HepG2 (cell line): ENCODE measurements at regions not wholly inside any gene's neighbourhood (a gene's known extent, or its start where the extent isn't known, plus 50 kb on each side); places are given as distances from the start of the nearest gene placed in this dataset.

Experiments
- ATAC-seq: fragments of 200-7000 bp; cut with Tn5 transposase; 3 replicates; pipeline ENCODE4 v1.9.1; 2020; ENCODE audit warnings: mild to moderate bottlenecking, moderate library complexity
- BruUV-seq: library from RNA; stranded (reverse); fragments of 400-500 nt; replicated peaks from 2 replicates; lab custom pipeline; 2021; lab: Mats Ljungman, UMichigan
- CTCF ChIA-PET: fragments of 300-600 bp; formaldehyde crosslinking; extraction: SDS; loops from one replicate; lab custom pipeline; 2021; ENCODE audit warnings: low total read pairs, inconsistent platforms, low intra/inter-chr PET ratio; lab: Yijun Ruan, JAX
- POLR2A ChIA-PET: fragments of 350-600 bp; sonication (Branson Sonifier 250); formaldehyde crosslinking; loops from one replicate; lab custom pipeline; 2020; ENCODE audit warnings: antibody characterized with exemption, inconsistent platforms; lab: Yijun Ruan, JAX
- DNase-seq: peaks from one replicate; pipeline ENCODE4 v3.0.0-alpha.2; 2015; ENCODE audit warnings: low spot score
- FAIRE-seq: peaks from 3 replicates; lab custom pipeline; 2011; peaks lifted over from hg19 to GRCh38; lab: Jason Lieb, UNC
- H2AFZ ChIP-seq: one replicate; pipeline ENCODE4 v1.6.1; 2011; ENCODE audit warnings: low read length, inconsistent platforms
- H3K27ac ChIP-seq: fragments of 300-600 bp; 3 replicates; pipeline ENCODE4 v1.8.0; 2011; ENCODE audit warnings: mixed run types, mild to moderate bottlenecking, mixed read lengths, low read length, inconsistent platforms; ENCODE audit not compliant: insufficient read depth; ENCODE audit errors: extremely low read length
- H3K27me3 ChIP-seq, 2 experiments: fragments of 200-600 bp in 1 of 2; 2 replicates in 1 of 2; 3 replicates in 1 of 2; pipeline versions ENCODE4 v1.6.0 to v1.8.0; 2011; ENCODE audit warnings: low read length in 2 of 2, mild to moderate bottlenecking in 2 of 2, moderate library complexity in 2 of 2, inconsistent platforms in 1 of 2; ENCODE audit not compliant: insufficient read depth in 2 of 2, control insufficient read depth in 1 of 2
- H3K36me3 ChIP-seq, 2 experiments: fragments of 200-600 bp in 1 of 2; replicated peaks in 1 of 2; 2 replicates in 1 of 2; 3 replicates in 1 of 2; pipeline versions ENCODE4 v1.5.1 to v1.8.0; 2011; ENCODE audit warnings: low read length in 2 of 2, inconsistent platforms in 1 of 2; ENCODE audit not compliant: insufficient read depth in 2 of 2, control insufficient read depth in 1 of 2
- H3K4me1 ChIP-seq: 2 replicates; pipeline ENCODE4 v1.5.1; 2012; ENCODE audit warnings: low read length, inconsistent platforms; ENCODE audit not compliant: insufficient read depth
- H3K4me2 ChIP-seq: 2 replicates; pipeline ENCODE4 v1.6.0; 2011; ENCODE audit warnings: low read depth, low read length, inconsistent platforms
- H3K4me3 ChIP-seq, 3 experiments: fragments of 200-600 bp in 1 of 3; sonication (generic), shearing (Covaris generic) in 1 of 3; replicated peaks in 1 of 3; 2 replicates each; pipeline ENCODE4 v1.5.1; 2011 to 2016; ENCODE audit warnings: low read length in 3 of 3, inconsistent platforms in 2 of 3, low read depth in 2 of 3, mild to moderate bottlenecking in 2 of 3, control low read depth in 1 of 3, mixed read lengths in 1 of 3; ENCODE audit not compliant: insufficient read depth in 1 of 3
- H3K79me2 ChIP-seq: one replicate; pipeline ENCODE4 v1.6.1; 2011; ENCODE audit warnings: low read length, inconsistent platforms; ENCODE audit not compliant: insufficient read depth
- H3K9ac ChIP-seq: 2 replicates; pipeline ENCODE4 v1.6.0; 2011; ENCODE audit warnings: mild to moderate bottlenecking, low read depth, low read length, inconsistent platforms; ENCODE audit not compliant: insufficient read depth
- H3K9me3 ChIP-seq: 2 replicates; pipeline ENCODE4 v1.5.1; 2012; ENCODE audit warnings: mild to moderate bottlenecking, low read length
- H4K20me1 ChIP-seq: 2 replicates; pipeline ENCODE4 v1.6.0; 2011; ENCODE audit warnings: inconsistent platforms, mild to moderate bottlenecking, low read length, moderate library complexity; ENCODE audit not compliant: insufficient read depth
- DMAP1 ChIP-seq: IDR thresholded peaks from 2 replicates; pipeline ENCODE4 v1.6.1; 2016
- FUBP1 ChIP-seq: sonication (generic); formaldehyde crosslinking; IDR thresholded peaks from 2 replicates; pipeline ENCODE4 v1.5.1; 2020; ENCODE audit warnings: missing genetic modification reagents, mild to moderate bottlenecking, borderline replicate concordance
- PHF21A ChIP-seq: sonication (generic); formaldehyde crosslinking; IDR thresholded peaks from 2 replicates; pipeline ENCODE4 v1.5.0; 2020; ENCODE audit warnings: mild to moderate bottlenecking, missing genetic modification reagents
- POGK ChIP-seq: sonication (generic); formaldehyde crosslinking; conservative IDR thresholded peaks from 2 replicates; pipeline ENCODE4 v1.8.0; 2022; ENCODE audit warnings: mild to moderate bottlenecking, moderate library complexity, missing genetic modification reagents
- REXO4 ChIP-seq: sonication (generic); formaldehyde crosslinking; IDR thresholded peaks from 2 replicates; pipeline ENCODE4 v1.8.0; 2022; ENCODE audit warnings: missing genetic modification reagents, mild to moderate bottlenecking, borderline replicate concordance
- SMAD9 ChIP-seq: sonication (generic); formaldehyde crosslinking; IDR thresholded peaks from 2 replicates; pipeline ENCODE4 v1.5.1; 2020; ENCODE audit warnings: mild to moderate bottlenecking, missing genetic modification reagents
- THAP8 ChIP-seq: sonication (generic); formaldehyde crosslinking; IDR thresholded peaks from 2 replicates; pipeline ENCODE4 v1.5.1; 2020; ENCODE audit warnings: missing genetic modification reagents, mild to moderate bottlenecking, borderline replicate concordance
- TRIM22 ChIP-seq: fragments of 450-650 bp; IDR thresholded peaks from 2 replicates; pipeline ENCODE4 v1.6.1; 2017
- ZFYVE20 ChIP-seq: sonication (generic); formaldehyde crosslinking; IDR thresholded peaks from 2 replicates; pipeline ENCODE4 v1.8.0; 2023; ENCODE audit warnings: low read depth, mild to moderate bottlenecking, moderate library complexity, missing genetic modification reagents, borderline replicate concordance
- ZNF335 ChIP-seq: sonication (generic); formaldehyde crosslinking; IDR thresholded peaks from 2 replicates; pipeline ENCODE4 v1.4.0; 2020; ENCODE audit warnings: missing genetic modification reagents
- ZNF616 ChIP-seq: sonication (generic); formaldehyde crosslinking; IDR thresholded peaks from 2 replicates; pipeline ENCODE4 v1.5.0; 2020; ENCODE audit warnings: low read depth, mild to moderate bottlenecking, missing genetic modification reagents
- ZNF644 ChIP-seq: IDR thresholded peaks from 2 replicates; pipeline ENCODE4 v1.6.1; 2016; ENCODE audit warnings: low read depth
- ZNF777 ChIP-seq: sonication (generic); formaldehyde crosslinking; IDR thresholded peaks from 2 replicates; pipeline ENCODE4 v1.4.0; 2020; ENCODE audit warnings: missing genetic modification reagents
- ZNF816 ChIP-seq: sonication (generic); formaldehyde crosslinking; IDR thresholded peaks from 2 replicates; pipeline ENCODE4 v1.8.0; 2022; ENCODE audit warnings: missing genetic modification reagents, mild to moderate bottlenecking, borderline replicate concordance
- WGBS: methylation state at CpG from one replicate; pipeline ENCODE4 v1.1.6; 2017; ENCODE audit warnings: low lambda C conversion rate; 5-methylcytosine and 5-hydroxymethylcytosine counted together
- in situ Hi-C: cut with HindIII; loops from 2 replicates; pipeline ENCODE4 v1.10.0; 2017; ENCODE audit warnings: low pct_unique_long_range_greater_than_20kb; ENCODE audit not compliant: extremely low pct_ligation_motif_present
- intact Hi-C: fragments of 100-400 bp; cut with micrococcal nuclease; formaldehyde crosslinking; loops from one replicate; pipeline ENCODE4 v1.10.0; 2022; ENCODE audit not compliant: unreplicated experiment

- FAIRE-seq, result no peak
- H3K9me3 ChIP-seq, result no peaks in the 10 kb centered on the region
- in situ Hi-C loops, result no loop called here
- ATAC-seq, result no peak
- H3K27ac ChIP-seq, result no peak overlapping the region
- H3K36me3 ChIP-seq, result no peaks in the 10 kb centered on the region
- no peaks in the 10 kb centered on the region for H3K79me2 ChIP-seq
- H3K9ac ChIP-seq, result no peak overlapping the region
- no peak overlapping the region for H3K4me2 ChIP-seq
- no peaks in the 10 kb centered on the region for H3K4me1 ChIP-seq
- no peak for TF ChIP-seq ZNF335 (CRISPR knock-in tag)
- no peak for TF ChIP-seq ZNF616 (CRISPR knock-in tag)
- no peak for TF ChIP-seq SMAD9 (CRISPR knock-in tag)
- no peak for TF ChIP-seq PHF21A
- TF ChIP-seq TRIM22, result no peak
- no peak for TF ChIP-seq POGK (CRISPR knock-in tag)
- no peak for TF ChIP-seq ZNF644 (CRISPR knock-in tag)
- no peak for TF ChIP-seq ZNF777 (CRISPR knock-in tag)
- TF ChIP-seq ZNF816 (CRISPR knock-in tag), result no peak
- TF ChIP-seq THAP8, result no peak
- TF ChIP-seq ZFYVE20 (CRISPR knock-in tag), result no peak
- no peak for TF ChIP-seq FUBP1 (CRISPR knock-in tag)
- no peak for TF ChIP-seq REXO4 (CRISPR knock-in tag)
- no peak for TF ChIP-seq DMAP1
- 3% methylated on average over 1 of the region's 1 CpG for WGBS
- H2AFZ ChIP-seq, result no peak overlapping the region
- no TSS peak for BruUV-seq
- POLR2A ChIA-PET, result no interaction called here
- intact Hi-C loops, result no loop called here
- H3K4me3 ChIP-seq, result no peak overlapping the region
- CTCF ChIA-PET, result no interaction called here
- DNase-seq, result no peak
- H4K20me1 ChIP-seq, result no peaks in the 10 kb centered on the region
- no peaks in the 10 kb centered on the region for H3K27me3 ChIP-seq
These were observed 377.1 kb upstream of the RORB start for GRCh38 chr9:74120061-74120460.
